A673 (cell line): ENCODE measurements at regions not wholly inside any gene's neighbourhood (a gene's known extent, or its start where the extent isn't known, plus 50 kb on each side); places are given as distances from the start of the nearest gene placed in this dataset.

ENCODE experiments used
- BruUV-seq: library from RNA; stranded (reverse); fragments of 400-500 nt; replicated peaks from 2 replicates; lab custom pipeline; 2021; lab: Mats Ljungman, UMichigan
- CTCF ChIA-PET: fragments of 300-600 bp; sonication (Branson Sonifier 250); formaldehyde crosslinking; loops from one replicate; lab custom pipeline; 2022; ENCODE audit warnings: antibody characterized with exemption; lab: Charles Lee
- POLR2A ChIA-PET: fragments of 300-600 bp; sonication (Branson Sonifier 250); formaldehyde crosslinking; loops from one replicate; lab custom pipeline; 2022; ENCODE audit warnings: antibody characterized with exemption; ENCODE audit not compliant: low non-redundant PET; lab: Charles Lee
- DNase-seq: peaks from one replicate; pipeline ENCODE4 v3.0.0-alpha.2; 2015; ENCODE audit warnings: low spot score
- H3K27ac ChIP-seq: fragments of 200-600 bp; sonication (generic); 2 replicates; pipeline ENCODE4 v1.5.1; 2016; ENCODE audit warnings: mixed run types, low read depth, mild to moderate bottlenecking, mixed read lengths, antibody characterized with exemption, low read length; ENCODE audit not compliant: poor library complexity, severe bottlenecking
- H3K27me3 ChIP-seq: fragments of 200-600 bp; sonication (generic); replicated peaks from 2 replicates; pipeline ENCODE4 v1.6.1; 2017; ENCODE audit warnings: mixed run types, low read depth, mild to moderate bottlenecking, mixed read lengths, antibody characterized with exemption, low read length; ENCODE audit not compliant: insufficient read depth, poor library complexity
- H3K36me3 ChIP-seq: fragments of 200-600 bp; sonication (generic); 2 replicates; pipeline ENCODE4 v1.6.1; 2016; ENCODE audit warnings: mixed run types, mild to moderate bottlenecking, mixed read lengths, antibody characterized with exemption, low read length; ENCODE audit not compliant: insufficient read depth, poor library complexity, severe bottlenecking
- H3K4me1 ChIP-seq: fragments of 200-600 bp; sonication (generic); 2 replicates; pipeline ENCODE4 v1.6.1; 2017; ENCODE audit warnings: mixed run types, mild to moderate bottlenecking, mixed read lengths, antibody characterized with exemption, low read length; ENCODE audit not compliant: insufficient read depth, poor library complexity, severe bottlenecking
- H3K4me3 ChIP-seq: fragments of 200-600 bp; sonication (generic); 2 replicates; pipeline ENCODE4 v1.5.1; 2016; ENCODE audit warnings: low read depth, mixed run types, mild to moderate bottlenecking, mixed read lengths, low read length; ENCODE audit not compliant: poor library complexity, severe bottlenecking
- H3K9me3 ChIP-seq: fragments of 200-600 bp; sonication (generic); 2 replicates; pipeline ENCODE4 v1.6.1; 2016; ENCODE audit warnings: mixed run types, low read depth, mild to moderate bottlenecking, mixed read lengths, antibody characterized with exemption, low read length; ENCODE audit not compliant: poor library complexity, severe bottlenecking
- CTCF ChIP-seq: fragments of 300-800, 200-600 bp; sonication (generic); conservative IDR thresholded peaks from 2 replicates; pipeline ENCODE4 v1.5.1; 2017; ENCODE audit warnings: low read depth, mild to moderate bottlenecking, antibody characterized with exemption, low read length, moderate library complexity, mixed read lengths
- EZH2 ChIP-seq: fragments of 200-600 bp; sonication (generic); IDR thresholded peaks from 2 replicates; pipeline ENCODE4 v1.6.1; 2017; ENCODE audit warnings: borderline replicate concordance, low read depth, mild to moderate bottlenecking, mixed read lengths, antibody characterized with exemption, low read length; ENCODE audit not compliant: poor library complexity, severe bottlenecking
- intact Hi-C: fragments of 100-400 bp; cut with micrococcal nuclease; formaldehyde crosslinking; loops from one replicate; pipeline ENCODE4 v1.10.0; 2022; ENCODE audit not compliant: unreplicated experiment

GRCh38 chr20:19860737-19861136 lies 102.7 kb downstream of the RIN2 start:
- no peak for TF ChIP-seq CTCF
- Histone ChIP-seq H3K27ac (no peak overlapping the region), H3K4me1 (no peaks in the 10 kb centered on the region), H3K27me3 (no peaks in the 10 kb centered on the region), H3K36me3 (no peaks in the 10 kb centered on the region), H3K9me3 (no peaks in the 10 kb centered on the region), H3K4me3 (no peak overlapping the region)
- no TSS peak for BruUV-seq
- ChIA-PET CTCF (no interaction called here), POLR2A (no interaction called here)
- no peak for DNase-seq
- intact Hi-C loops = no loop called here

- no peak overlapping the region for H3K4me3 ChIP-seq
- no TSS peak for BruUV-seq
- CTCF ChIA-PET = no interaction called here
- no peak for TF ChIP-seq EZH2
- TF ChIP-seq CTCF = no peak
- intact Hi-C loops = no loop called here
- POLR2A ChIA-PET = no interaction called here
- no peaks in the 10 kb centered on the region for H3K36me3 ChIP-seq
- no peaks in the 10 kb centered on the region for H3K9me3 ChIP-seq
- DNase-seq = no peak
- H3K4me1 ChIP-seq = no peaks in the 10 kb centered on the region
- no peaks in the 10 kb centered on the region for H3K27me3 ChIP-seq
- H3K27ac ChIP-seq = no peak overlapping the region
Observed at GRCh38 chr20:19861147-19861759, 103.2 kb downstream of the RIN2 start.

- TF ChIP-seq CTCF = no peak
- no peak for TF ChIP-seq EZH2
- POLR2A ChIA-PET = no interaction called here
- H3K4me3 ChIP-seq = no peak overlapping the region
- no peak overlapping the region for H3K27ac ChIP-seq
- no peaks in the 10 kb centered on the region for H3K4me1 ChIP-seq
- intact Hi-C loops = no loop called here
- CTCF ChIA-PET = no interaction called here
- H3K9me3 ChIP-seq = no peaks in the 10 kb centered on the region
- H3K27me3 ChIP-seq = no peaks in the 10 kb centered on the region
- DNase-seq = no peak
- H3K36me3 ChIP-seq = no peaks in the 10 kb centered on the region
- no TSS peak for BruUV-seq
Observed at GRCh38 chr20:19864130-19864529, 106.1 kb downstream of the RIN2 start.
